DMS153 (cell line): ENCODE measurements at regions not wholly inside any gene's neighbourhood (a gene's known extent, or its start where the extent isn't known, plus 50 kb on each side); places are given as distances from the start of the nearest gene placed in this dataset.

Experiments used
- DNase-seq: peaks from one replicate; lab custom pipeline; 2025; lab: John Stamatoyannopoulos, UW

GRCh38 chr4:26104056-26104685, 190.2 kb downstream of the SMIM20 start:
- DNase-seq = no peak

GRCh38 chr4:26105337-26105736, 191.3 kb downstream of the SMIM20 start:
- DNase-seq = no peak

- peak; percentile 12 for DNase-seq
Measured at GRCh38 chr4:26105815-26106699, 192.0 kb downstream of the SMIM20 start.

- no peak for DNase-seq
Measured at GRCh38 chr4:26106776-26107175, 192.8 kb downstream of the SMIM20 start.

GRCh38 chr4:26108054-26108453, 194.0 kb downstream of the SMIM20 start:
- no peak for DNase-seq

GRCh38 chr4:26110493-26110892, 196.5 kb downstream of the SMIM20 start:
- no peak for DNase-seq

- DNase-seq = no peak
Measured at GRCh38 chr4:26113339-26113940, 199.4 kb downstream of the SMIM20 start.

GRCh38 chr4:26116057-26116456, 202.0 kb downstream of the SMIM20 start:
- no peak for DNase-seq

- no peak for DNase-seq
Measured at GRCh38 chr4:26120098-26120825, 200.6 kb upstream of the RBPJ start.

GRCh38 chr4:26122690-26123089, 198.1 kb upstream of the RBPJ start:
- no peak for DNase-seq

- no peak for DNase-seq
Measured at GRCh38 chr4:26124753-26125321, 196.0 kb upstream of the RBPJ start.

GRCh38 chr4:26126143-26126718, 194.6 kb upstream of the RBPJ start:
- no peak for DNase-seq

GRCh38 chr4:26126994-26127393, 193.8 kb upstream of the RBPJ start:
- no peak for DNase-seq

- no peak for DNase-seq
Measured at GRCh38 chr4:26127851-26128337, 192.9 kb upstream of the RBPJ start.

- DNase-seq = no peak
Measured at GRCh38 chr4:26130173-26130572, 190.6 kb upstream of the RBPJ start.

- no peak for DNase-seq
Measured at GRCh38 chr4:26130841-26131432, 189.9 kb upstream of the RBPJ start.

- DNase-seq = no peak
Measured at GRCh38 chr4:26131711-26132110, 189.1 kb upstream of the RBPJ start.

- no peak for DNase-seq
Measured at GRCh38 chr4:26132858-26133257, 188.0 kb upstream of the RBPJ start.

GRCh38 chr4:26133840-26134239, 187.0 kb upstream of the RBPJ start:
- DNase-seq = no peak

GRCh38 chr4:26135331-26135730, 185.5 kb upstream of the RBPJ start:
- DNase-seq = no peak

- DNase-seq = no peak
Measured at GRCh38 chr4:26136615-26137014, 184.2 kb upstream of the RBPJ start.
